ENCODE measurements at regions not wholly inside any gene's neighbourhood (a gene's known extent, or its start where the extent isn't known, plus 50 kb on each side); places are given as distances from the start of the nearest gene placed in this dataset.
"Not testable (repeated sequence)": the region's sequence is repeated elsewhere in the genome, so short reads cannot be mapped to it uniquely, and the experiment has no call there.

DNA sequence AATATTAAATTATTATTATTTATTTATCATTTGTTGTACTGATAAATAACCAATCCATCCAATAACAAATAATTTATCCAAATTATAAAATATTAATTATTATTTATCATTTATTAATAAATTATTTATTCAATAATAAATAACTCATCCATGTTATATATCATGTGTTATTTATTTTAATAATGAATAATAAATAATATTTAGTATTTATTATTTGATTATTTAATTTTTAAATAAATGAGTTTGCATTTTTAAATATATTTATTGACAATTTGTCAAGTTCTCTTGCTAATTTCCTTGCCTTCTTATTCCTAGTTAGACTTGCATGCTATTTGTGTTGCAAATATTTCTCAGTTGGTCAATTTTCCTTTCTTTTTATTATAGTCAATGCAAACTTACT lies 995.4 kb downstream of the TSN start:
- no peak for DNase-seq

GRCh38 chr2:122753336-122753735 lies 997.9 kb downstream of the TSN start:
- DNase-seq, result no peak

DNA sequence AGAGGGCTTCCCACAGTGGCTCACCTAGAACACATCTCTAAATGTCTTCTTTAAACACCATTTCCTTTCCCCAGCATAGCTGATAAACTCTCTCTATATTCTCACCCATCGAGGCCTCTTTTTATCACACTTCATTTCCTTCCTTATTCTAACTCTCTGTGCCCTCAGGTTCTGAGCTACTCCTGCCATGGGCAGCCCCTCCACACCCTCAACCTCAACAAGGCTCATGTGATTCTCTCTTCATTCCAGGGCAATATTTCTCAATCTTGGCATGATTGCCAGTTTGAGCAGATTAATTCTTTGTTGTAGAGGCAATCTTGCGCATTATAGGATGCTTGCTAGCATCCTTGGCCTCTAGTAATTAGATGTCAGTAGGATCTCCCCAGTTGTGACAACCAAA lies 999.1 kb downstream of the TSN start:
- no peak for DNase-seq

DNA sequence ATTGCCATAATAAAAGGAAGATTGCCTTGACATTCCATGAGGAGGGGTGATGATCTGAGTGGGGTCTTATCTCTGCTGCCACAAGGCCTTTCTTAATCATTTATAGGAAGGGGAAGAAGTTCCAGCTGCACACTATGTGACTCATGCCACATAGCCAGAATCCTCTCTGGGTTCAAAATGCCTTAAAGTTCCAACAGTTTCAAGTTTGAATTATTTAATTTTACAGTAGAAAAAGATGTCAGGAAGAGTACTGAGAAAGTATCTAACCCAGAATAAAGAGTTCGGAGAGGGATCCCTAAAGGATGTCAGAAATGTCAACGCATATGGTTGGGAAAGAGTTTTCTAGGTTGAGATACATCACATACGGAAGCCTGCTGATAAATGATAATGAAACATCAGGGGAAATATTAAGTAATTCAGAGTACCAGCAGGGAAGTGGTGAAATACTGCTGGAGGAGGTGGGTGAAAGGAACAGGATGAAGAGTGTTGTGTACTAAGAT lies 999.9 kb downstream of the TSN start:
- no peak for DNase-seq

- DNase-seq, result no peak
These were observed 1003.5 kb downstream of the TSN start for GRCh38 chr2:122758967-122759366.

GRCh38 chr2:122764014-122764413 lies 1008.6 kb downstream of the TSN start:
- DNase-seq, result no peak

DNA sequence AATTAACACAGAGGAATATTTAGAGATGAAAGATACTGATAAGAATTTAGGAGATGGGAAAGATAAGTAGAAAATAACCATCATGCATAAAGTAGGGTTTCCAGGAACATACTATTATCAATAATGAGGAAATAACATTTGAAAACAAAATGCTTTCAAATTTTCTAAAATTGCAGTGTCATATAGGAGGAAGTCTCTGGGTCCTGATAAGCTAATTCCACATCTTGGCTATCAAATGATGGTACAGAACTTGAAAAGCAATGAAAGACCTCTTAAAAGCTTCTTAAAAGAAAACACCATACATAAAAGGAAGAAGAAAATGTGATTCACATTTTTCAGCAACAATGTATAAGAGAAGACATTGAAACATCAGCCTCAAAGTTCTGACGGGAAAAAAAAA lies 1024.8 kb downstream of the TSN start:
- no peak for DNase-seq

- no peak for DNase-seq
These were observed 1038.6 kb downstream of the TSN start for GRCh38 chr2:122794100-122794499.

GRCh38 chr2:122795763-122796162 lies 1040.3 kb downstream of the TSN start:
- DNase-seq, result no peak

DNA sequence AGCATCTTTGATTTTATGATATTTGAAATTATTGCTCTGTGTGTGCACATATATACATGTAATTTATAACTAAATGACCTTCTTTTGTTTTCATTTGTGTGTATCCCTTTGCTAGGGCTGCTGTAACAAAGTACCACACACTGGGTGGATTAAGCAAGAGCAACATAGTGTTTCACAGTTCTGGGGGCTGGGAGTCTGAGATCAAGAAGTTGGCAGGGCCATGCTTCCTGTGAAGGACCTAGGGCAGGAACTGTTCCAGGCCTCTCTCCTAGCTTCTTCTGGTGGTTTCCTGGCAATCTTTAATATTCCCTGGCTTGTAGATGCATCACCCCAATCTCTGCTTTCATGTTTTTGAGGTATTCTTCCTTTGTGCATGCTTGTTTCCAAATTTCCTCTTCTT lies 1043.9 kb downstream of the TSN start:
- no peak for DNase-seq

DNA sequence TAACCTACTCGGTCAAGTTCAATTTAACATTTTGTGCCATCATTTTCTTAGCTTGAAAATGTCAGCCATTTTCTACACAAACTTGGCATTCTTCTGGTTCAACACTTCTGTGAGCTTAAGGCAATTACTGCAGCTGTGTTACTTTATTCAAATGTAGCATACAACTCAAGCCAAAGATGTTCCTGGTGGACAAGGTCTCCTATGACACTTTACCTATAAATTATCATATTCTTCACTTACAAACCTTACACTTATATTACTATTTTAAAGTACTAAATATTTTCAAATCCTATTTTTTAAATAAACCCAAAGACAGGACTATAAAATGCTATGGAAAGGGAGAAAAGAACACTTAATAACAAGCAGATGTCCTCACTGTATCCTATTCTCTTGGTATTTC lies 1045.3 kb downstream of the TSN start:
- DNase-seq, result no peak

GRCh38 chr2:122804494-122804893 lies 1049.0 kb downstream of the TSN start:
- no peak for DNase-seq

DNA sequence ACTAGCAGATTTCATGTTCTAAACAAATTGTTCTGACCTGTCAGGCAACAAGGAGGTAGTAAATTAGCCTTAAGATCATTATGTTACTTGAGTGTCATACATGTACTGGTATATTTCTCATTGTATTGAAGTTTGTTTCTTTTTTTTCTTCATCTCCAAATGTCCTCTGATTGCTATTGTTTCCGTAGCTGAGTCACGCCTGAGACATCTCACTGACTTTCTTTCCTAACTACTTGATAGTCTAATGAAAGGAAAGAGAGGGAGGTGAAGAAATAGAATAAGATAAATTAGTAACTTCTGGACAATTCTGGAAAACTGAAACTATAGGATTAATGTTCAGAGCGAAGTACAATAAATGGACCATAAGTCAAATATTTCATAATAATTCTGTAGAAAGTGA lies 1049.9 kb downstream of the TSN start:
- no peak for DNase-seq

GRCh38 chr2:122808286-122808969 lies 1053.0 kb downstream of the TSN start:
- DNase-seq, result no peak

DNA sequence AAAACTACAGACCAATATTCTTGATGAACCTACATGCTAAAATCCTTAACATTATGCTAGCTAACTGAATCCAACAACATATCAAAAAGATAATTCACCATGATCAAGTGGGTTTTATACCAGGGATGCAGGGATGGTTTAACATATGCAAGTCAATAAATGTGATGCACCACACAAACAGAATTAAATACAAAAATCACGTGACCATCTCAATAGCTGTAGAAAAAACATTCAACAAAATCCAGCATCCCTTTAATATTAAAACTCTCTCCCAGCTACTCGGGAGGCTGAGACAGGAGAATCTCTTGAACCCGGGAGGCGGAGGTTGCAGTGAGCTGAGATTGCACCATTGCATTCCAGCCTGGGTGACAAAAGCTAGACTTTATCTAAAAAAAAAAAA lies 1056.8 kb downstream of the TSN start:
- DNase-seq, result not testable (repeated sequence)

DNA sequence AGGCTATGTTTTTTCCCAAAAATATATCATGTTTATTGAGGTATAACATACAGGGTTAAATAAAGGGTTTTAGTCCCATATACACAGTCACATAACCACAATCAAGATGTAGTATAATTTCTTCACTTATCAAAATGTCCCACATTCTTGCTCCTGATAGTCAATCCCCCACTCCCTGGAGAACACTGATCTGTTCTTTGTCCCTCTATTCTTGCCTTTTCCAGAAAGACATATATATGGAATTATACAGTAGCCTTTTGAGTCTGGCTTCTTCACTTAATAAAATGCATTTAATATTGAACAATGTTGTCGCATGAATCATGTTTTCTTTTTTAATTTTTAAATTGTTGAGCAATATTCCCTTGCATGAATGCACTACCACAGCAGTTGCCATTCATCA lies 1059.7 kb downstream of the TSN start:
- no peak for DNase-seq

DNA sequence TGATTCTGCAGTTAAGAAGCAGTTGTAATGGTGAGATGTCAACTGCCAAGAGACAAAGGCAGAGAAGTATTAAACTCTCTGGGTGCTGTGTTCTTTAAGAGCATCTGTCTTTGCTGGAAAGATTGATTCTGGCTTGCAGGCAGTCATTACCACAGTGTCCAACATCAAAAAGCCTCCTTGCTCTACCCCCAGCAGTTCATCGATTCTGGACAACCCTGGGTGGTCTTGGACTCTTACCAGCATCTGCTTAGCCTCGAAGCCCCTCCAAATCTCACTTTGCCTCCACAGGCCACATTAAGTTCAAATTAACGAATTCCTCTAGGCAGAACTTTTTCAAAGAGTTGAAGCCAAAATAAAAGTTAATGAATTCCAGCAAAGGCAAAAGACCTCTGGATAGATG lies 1061.4 kb downstream of the TSN start:
- no peak for DNase-seq

DNA sequence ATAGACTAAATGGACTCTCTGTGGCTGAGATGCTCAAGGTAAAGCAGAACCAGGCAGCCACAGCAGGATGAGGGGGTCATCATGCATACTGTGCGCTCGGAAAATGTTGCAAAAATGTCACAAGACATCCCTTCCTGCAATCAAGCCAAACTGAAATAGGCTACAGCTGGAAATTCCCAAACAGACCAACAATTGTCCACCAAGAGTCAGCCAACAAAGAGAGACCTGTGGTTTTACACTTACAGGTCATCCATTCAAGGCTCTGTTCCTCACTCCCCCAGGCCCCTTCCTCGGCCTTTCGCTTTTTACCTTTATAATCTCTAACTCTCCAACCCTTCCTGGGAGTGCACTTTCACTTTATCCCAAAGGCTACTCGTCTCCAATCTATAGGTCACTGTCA lies 1066.9 kb downstream of the TSN start:
- DNase-seq, result no peak

GRCh38 chr2:122830157-122830556 lies 1074.7 kb downstream of the TSN start:
- DNase-seq, result no peak

GRCh38 chr2:122831649-122832048 lies 1076.2 kb downstream of the TSN start:
- DNase-seq, result no peak

DNA sequence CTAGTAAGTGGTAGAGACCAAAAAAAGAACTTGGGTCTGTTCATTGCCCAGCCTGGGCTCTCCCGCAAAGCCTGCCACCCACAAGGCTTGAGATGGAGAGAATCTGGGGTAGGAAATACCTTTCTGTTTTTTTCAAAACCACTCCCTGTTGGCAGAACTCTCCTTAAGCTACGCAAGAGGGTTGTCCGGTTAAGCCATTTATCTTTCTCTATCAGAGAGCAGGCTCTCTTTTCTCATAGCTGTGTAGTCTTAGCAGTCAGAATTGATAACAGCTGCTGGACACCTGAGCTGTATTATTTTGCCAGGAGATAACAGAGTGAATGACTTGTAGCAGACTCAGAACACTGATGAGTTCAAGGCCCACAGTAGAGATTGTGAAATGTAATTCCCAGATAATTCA lies 1088.1 kb downstream of the TSN start:
- DNase-seq, result no peak

DNA sequence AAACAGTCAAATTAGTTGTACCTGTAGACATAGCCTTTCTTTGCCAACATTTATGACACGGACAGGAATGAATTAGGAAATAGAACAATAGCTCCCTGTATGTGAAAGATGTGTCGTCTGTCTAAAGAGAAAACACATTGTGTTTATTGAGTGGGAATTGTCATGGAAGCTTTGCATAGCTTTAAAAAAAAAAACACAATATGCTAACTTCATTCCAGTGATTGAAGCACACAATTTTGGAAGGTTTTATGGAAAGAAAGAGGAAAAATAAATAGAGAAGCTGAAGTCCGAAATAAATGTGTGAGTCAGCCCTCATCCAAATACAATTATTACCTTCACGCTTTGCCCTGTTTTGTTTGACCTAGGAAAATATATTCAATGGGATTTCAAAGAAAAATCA lies 1095.7 kb downstream of the TSN start:
- DNase-seq, result no peak

- no peak for DNase-seq
These were observed 1096.6 kb downstream of the TSN start for GRCh38 chr2:122851972-122852531.

DNA sequence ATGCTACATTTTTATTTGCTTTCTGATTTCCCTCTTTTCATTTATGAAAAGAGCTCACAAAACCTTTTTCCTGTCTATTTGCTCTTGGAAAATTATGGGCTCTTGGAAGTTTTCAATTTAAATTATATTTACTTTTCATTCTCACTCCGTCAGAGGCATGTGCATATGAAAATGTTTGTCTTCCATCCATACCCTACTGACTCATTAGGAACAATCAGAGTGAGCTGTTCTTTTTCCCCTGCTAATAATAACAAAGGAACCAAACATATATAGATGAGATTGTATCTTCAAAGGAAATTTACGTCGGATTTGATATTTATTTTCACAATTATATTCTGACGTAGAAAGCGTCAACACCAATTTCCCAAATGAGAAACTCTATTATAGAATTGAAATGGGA lies 1101.2 kb downstream of the TSN start:
- DNase-seq, result no peak

DNA sequence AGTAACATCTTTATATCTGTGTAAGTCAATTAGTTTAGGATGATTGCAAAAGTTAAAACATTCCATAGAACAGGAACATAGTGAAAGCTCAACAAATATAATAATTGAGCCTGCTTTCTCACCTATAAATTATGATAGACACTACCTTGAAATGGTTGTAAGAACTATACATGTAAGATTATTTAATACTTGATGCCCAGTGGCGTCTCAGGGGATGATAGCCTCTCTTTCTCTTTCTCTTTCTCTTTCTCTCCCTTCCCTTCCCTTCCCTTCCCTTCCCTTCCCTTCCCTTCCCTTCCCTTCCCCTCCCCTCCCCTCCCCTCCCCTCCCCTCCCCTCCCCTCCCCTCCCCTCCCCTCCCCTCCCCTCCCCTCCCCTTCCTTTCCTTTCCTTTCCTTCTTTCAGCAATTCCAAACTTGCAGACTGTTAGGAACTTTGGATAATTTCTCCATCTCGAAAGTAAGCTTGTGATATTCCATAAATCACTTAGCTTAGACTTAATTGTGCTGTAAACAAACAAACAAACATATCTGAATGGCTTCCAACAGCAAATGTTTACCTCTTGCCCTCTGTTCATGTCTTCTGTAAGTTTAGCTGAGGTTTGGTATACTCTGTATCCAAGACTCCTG lies 1102.7 kb downstream of the TSN start:
- no peak for DNase-seq

Data from NCI-H1436 (cell line).